DND-41 (cell line): ENCODE measurements at regions not wholly inside any gene's neighbourhood (a gene's known extent, or its start where the extent isn't known, plus 50 kb on each side); places are given as distances from the start of the nearest gene placed in this dataset.
"Not testable (repeated sequence)": the region's sequence is repeated elsewhere in the genome, so short reads cannot be mapped to it uniquely, and the experiment has no call there.

Experiments
- ATAC-seq: fragments of 200-7000 bp; cut with Tn5 transposase; 3 replicates; pipeline ENCODE4 v1.9.1; 2021; ENCODE audit warnings: low read depth; ENCODE audit not compliant: insufficient read depth
- DNase-seq: peaks from one replicate; pipeline ENCODE4 v3.0.0-alpha.2; 2020
- H2AFZ ChIP-seq: 2 replicates; pipeline ENCODE4 v1.6.0; 2012; ENCODE audit warnings: low read depth, low read length
- H3K27ac ChIP-seq: 2 replicates; pipeline ENCODE4 v1.5.1; 2012; ENCODE audit warnings: low read length, inconsistent platforms
- H3K27me3 ChIP-seq: fragments of 200-600 bp; sonication (generic); 2 replicates; pipeline ENCODE4 v1.6.0; 2012; ENCODE audit warnings: low read length, mild to moderate bottlenecking, inconsistent platforms; ENCODE audit not compliant: insufficient read depth, poor library complexity
- H3K36me3 ChIP-seq: 2 replicates; pipeline ENCODE4 v1.5.1; 2012; ENCODE audit warnings: low read length, inconsistent platforms; ENCODE audit not compliant: insufficient read depth
- H3K4me1 ChIP-seq: 2 replicates; pipeline ENCODE4 v1.5.1; 2012; ENCODE audit warnings: mild to moderate bottlenecking, low read length; ENCODE audit not compliant: insufficient read depth
- H3K4me2 ChIP-seq: 2 replicates; pipeline ENCODE4 v1.6.0; 2012; ENCODE audit warnings: mild to moderate bottlenecking, moderate library complexity, low read length, inconsistent platforms; ENCODE audit not compliant: insufficient read depth
- H3K4me3 ChIP-seq, 2 experiments: fragments of 200-600 bp in 1 of 2; shearing (Covaris generic) in 1 of 2; 2 replicates each; pipeline ENCODE4 v1.5.1; 2012 to 2016; ENCODE audit warnings: inconsistent platforms in 2 of 2, low read length in 2 of 2, mild to moderate bottlenecking in 2 of 2, low read depth in 1 of 2, moderate library complexity in 1 of 2
- H3K79me2 ChIP-seq: 2 replicates; pipeline ENCODE4 v1.6.0; 2012; ENCODE audit warnings: low read length, inconsistent platforms; ENCODE audit not compliant: insufficient read depth
- H3K9ac ChIP-seq: 2 replicates; pipeline ENCODE4 v1.6.0; 2012; ENCODE audit warnings: low read depth, mild to moderate bottlenecking, inconsistent platforms, low read length, moderate library complexity
- H3K9me3 ChIP-seq: 2 replicates; pipeline ENCODE4 v1.5.1; 2012; ENCODE audit warnings: low read length, moderate library complexity, mild to moderate bottlenecking, inconsistent platforms; ENCODE audit not compliant: insufficient read depth, severe bottlenecking
- H4K20me1 ChIP-seq: 2 replicates; pipeline ENCODE4 v1.6.0; 2012; ENCODE audit warnings: low read length; ENCODE audit not compliant: insufficient read depth
- CTCF ChIP-seq: IDR thresholded peaks from 2 replicates; pipeline ENCODE4 v1.5.1; 2012; ENCODE audit warnings: borderline replicate concordance, low read length, moderate library complexity, mild to moderate bottlenecking; ENCODE audit not compliant: poor library complexity, severe bottlenecking; ENCODE audit errors: extremely low read depth
- EZH2 ChIP-seq: IDR thresholded peaks from 3 replicates; pipeline ENCODE4 v1.6.1; 2012; ENCODE audit warnings: borderline replicate concordance, low read depth, mild to moderate bottlenecking, moderate library complexity, low read length, inconsistent platforms; ENCODE audit not compliant: severe bottlenecking

GRCh38 chr15:38809621-38810020 is 245.0 kb upstream of the RASGRP1 start:
- ATAC-seq (no peak), DNase-seq (no peak)
- no peaks in the 10 kb centered on the region for H3K9me3 ChIP-seq
- no peak overlapping the region for H2AFZ ChIP-seq
- H3K27ac ChIP-seq: no peak overlapping the region
- no peaks in the 10 kb centered on the region for H3K79me2 ChIP-seq
- TF ChIP-seq EZH2 (no peak), CTCF (no peak)
- H3K9ac ChIP-seq: no peak overlapping the region
- H3K4me2 ChIP-seq: no peak overlapping the region
- H4K20me1 ChIP-seq: no peaks in the 10 kb centered on the region
- no peak overlapping the region for H3K4me3 ChIP-seq
- H3K27me3 ChIP-seq: peaks cover 3% of the 10 kb centered on the region
- no peaks in the 10 kb centered on the region for H3K4me1 ChIP-seq
- H3K36me3 ChIP-seq: no peaks in the 10 kb centered on the region

- Histone ChIP-seq H3K27me3 (peaks cover 3% of the 10 kb centered on the region), H2AFZ (no peak overlapping the region), H3K9me3 (no peaks in the 10 kb centered on the region), H3K79me2 (no peaks in the 10 kb centered on the region), H3K9ac (no peak overlapping the region), H4K20me1 (no peaks in the 10 kb centered on the region), H3K4me1 (no peaks in the 10 kb centered on the region), H3K4me3 (no peak overlapping the region), H3K27ac (no peak overlapping the region), H3K36me3 (no peaks in the 10 kb centered on the region), H3K4me2 (no peak overlapping the region)
- no peak for TF ChIP-seq CTCF
- TF ChIP-seq EZH2: no peak
- DNase-seq (no peak), ATAC-seq (no peak)
These were observed 246.1 kb upstream of the RASGRP1 start for GRCh38 chr15:38810686-38811085.

- ATAC-seq, H3K4me3 ChIP-seq, H3K79me2 ChIP-seq, H3K27ac ChIP-seq, H3K9ac ChIP-seq, H3K27me3 ChIP-seq, H3K36me3 ChIP-seq, H3K9me3 ChIP-seq, DNase-seq, H4K20me1 ChIP-seq, H3K4me2 ChIP-seq, H3K4me1 ChIP-seq, H2AFZ ChIP-seq: not testable (repeated sequence)
These were observed 249.6 kb upstream of the RASGRP1 start for GRCh38 chr15:38814254-38814653.

- ATAC-seq (no peak), DNase-seq (no peak)
- H3K9me3 ChIP-seq: no peaks in the 10 kb centered on the region
- H3K9ac ChIP-seq: no peak overlapping the region
- H3K36me3 ChIP-seq: no peaks in the 10 kb centered on the region
- no peak overlapping the region for H2AFZ ChIP-seq
- no peak overlapping the region for H3K4me2 ChIP-seq
- H3K4me3 ChIP-seq: no peak overlapping the region
- H3K4me1 ChIP-seq: no peaks in the 10 kb centered on the region
- H4K20me1 ChIP-seq: no peaks in the 10 kb centered on the region
- H3K27ac ChIP-seq: no peak overlapping the region
- peaks cover 5% of the 10 kb centered on the region for H3K27me3 ChIP-seq
- no peaks in the 10 kb centered on the region for H3K79me2 ChIP-seq
- no peak for TF ChIP-seq EZH2
- TF ChIP-seq CTCF: no peak
These were observed 250.3 kb upstream of the RASGRP1 start for GRCh38 chr15:38814891-38815290.
